22Rv1 (cell line): ENCODE measurements at regions not wholly inside any gene's neighbourhood (a gene's known extent, or its start where the extent isn't known, plus 50 kb on each side); places are given as distances from the start of the nearest gene placed in this dataset.
"Not testable (repeated sequence)": the region's sequence is repeated elsewhere in the genome, so short reads cannot be mapped to it uniquely, and the experiment has no call there.

ENCODE experiments used
- H3K27ac ChIP-seq: fragments of 450-650 bp; 2 replicates; pipeline ENCODE4 v1.5.1; 2017
- ZFX ChIP-seq: fragments of 450-650 bp; IDR thresholded peaks from 2 replicates; pipeline ENCODE4 v1.6.1; 2017; ENCODE audit warnings: antibody characterized with exemption, borderline replicate concordance
- TF ChIP-seq, protein P1 (sequence below): fragments of 450-650 bp; IDR thresholded peaks from 2 replicates; pipeline ENCODE4 v1.5.1; 2017; ENCODE audit warnings: mild to moderate bottlenecking

- no peak for TF ChIP-seq ZFX
- TF ChIP-seq, protein P1, sequence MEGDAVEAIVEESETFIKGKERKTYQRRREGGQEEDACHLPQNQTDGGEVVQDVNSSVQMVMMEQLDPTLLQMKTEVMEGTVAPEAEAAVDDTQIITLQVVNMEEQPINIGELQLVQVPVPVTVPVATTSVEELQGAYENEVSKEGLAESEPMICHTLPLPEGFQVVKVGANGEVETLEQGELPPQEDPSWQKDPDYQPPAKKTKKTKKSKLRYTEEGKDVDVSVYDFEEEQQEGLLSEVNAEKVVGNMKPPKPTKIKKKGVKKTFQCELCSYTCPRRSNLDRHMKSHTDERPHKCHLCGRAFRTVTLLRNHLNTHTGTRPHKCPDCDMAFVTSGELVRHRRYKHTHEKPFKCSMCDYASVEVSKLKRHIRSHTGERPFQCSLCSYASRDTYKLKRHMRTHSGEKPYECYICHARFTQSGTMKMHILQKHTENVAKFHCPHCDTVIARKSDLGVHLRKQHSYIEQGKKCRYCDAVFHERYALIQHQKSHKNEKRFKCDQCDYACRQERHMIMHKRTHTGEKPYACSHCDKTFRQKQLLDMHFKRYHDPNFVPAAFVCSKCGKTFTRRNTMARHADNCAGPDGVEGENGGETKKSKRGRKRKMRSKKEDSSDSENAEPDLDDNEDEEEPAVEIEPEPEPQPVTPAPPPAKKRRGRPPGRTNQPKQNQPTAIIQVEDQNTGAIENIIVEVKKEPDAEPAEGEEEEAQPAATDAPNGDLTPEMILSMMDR, result no peak
- no peak overlapping the region for H3K27ac ChIP-seq
These were observed 434.7 kb downstream of the CPS1 start for GRCh38 chr2:210991107-210991506.

DNA sequence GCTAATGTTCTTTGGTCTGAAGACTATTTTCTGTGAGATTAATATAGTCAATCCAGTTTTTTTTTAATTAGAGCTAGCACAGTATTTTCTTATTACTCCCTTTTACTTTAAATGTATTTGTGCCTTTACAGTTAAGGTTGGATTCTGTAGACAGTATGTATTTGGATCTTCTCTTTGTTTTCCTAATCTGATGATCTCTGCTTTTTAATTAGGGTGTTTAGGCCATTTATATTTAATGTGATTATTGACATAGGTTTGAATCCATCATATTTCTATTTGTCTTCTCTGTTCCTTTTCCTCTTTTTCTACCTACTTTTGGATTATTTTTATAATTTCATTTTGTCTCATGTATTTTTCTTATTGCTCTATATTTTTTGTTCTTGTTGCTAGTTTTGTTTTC is 437.7 kb downstream of the CPS1 start:
- H3K27ac ChIP-seq, result no peak overlapping the region
- TF ChIP-seq ZFX, result no peak
- TF ChIP-seq, protein P1, result no peak

GRCh38 chr2:210997373-210997772 is 441.0 kb downstream of the CPS1 start:
- TF ChIP-seq, protein P1, result no peak
- TF ChIP-seq ZFX, result no peak
- H3K27ac ChIP-seq, result no peak overlapping the region

- H3K27ac ChIP-seq, result no peak overlapping the region
- TF ChIP-seq, protein P1, result no peak
- TF ChIP-seq ZFX, result no peak
These were observed 441.9 kb downstream of the CPS1 start for GRCh38 chr2:210998334-210998733.

GRCh38 chr2:211014376-211014775 is 458.0 kb downstream of the CPS1 start:
- TF ChIP-seq, protein P1, result no peak
- TF ChIP-seq ZFX, result no peak

DNA sequence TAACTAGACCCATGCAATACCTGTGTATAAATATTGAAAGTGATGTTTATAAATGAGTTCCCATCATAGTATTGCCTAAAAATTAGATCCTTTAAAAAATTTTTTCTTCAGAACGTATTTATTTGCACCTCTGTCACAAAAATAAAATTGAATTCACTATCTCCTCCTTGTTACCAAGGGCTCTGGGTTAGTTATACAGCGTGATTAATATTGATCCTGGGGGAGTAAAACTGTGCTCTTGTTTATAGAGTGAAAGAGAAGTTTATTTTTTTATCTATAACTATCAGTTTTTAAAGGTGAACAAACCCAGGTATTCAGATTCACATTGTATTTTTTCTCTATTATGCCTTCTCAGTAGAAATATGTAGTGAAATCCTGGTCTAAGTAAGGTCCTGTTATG is 458.5 kb downstream of the CPS1 start:
- TF ChIP-seq ZFX, result no peak
- TF ChIP-seq, protein P1, result no peak

More at GRCh38 chr2:211014376-211014775, 458.0 kb downstream of the CPS1 start:
- no peak overlapping the region for H3K27ac ChIP-seq

GRCh38 chr2:211025089-211025488 is 468.7 kb downstream of the CPS1 start:
- H3K27ac ChIP-seq, result not testable (repeated sequence)

More for the DNA sequence above, 458.5 kb downstream of the CPS1 start:
- no peak overlapping the region for H3K27ac ChIP-seq

- H3K27ac ChIP-seq, result no peak overlapping the region
- no peak for TF ChIP-seq ZFX
- TF ChIP-seq, protein P1, result no peak
These were observed 469.7 kb downstream of the CPS1 start for GRCh38 chr2:211026109-211026508.
